NCI-H1105 (cell line): ENCODE measurements at regions not wholly inside any gene's neighbourhood (a gene's known extent, or its start where the extent isn't known, plus 50 kb on each side); places are given as distances from the start of the nearest gene placed in this dataset.

ENCODE experiments used
- DNase-seq: peaks from one replicate; lab custom pipeline; 2025; lab: John Stamatoyannopoulos, UW

- DNase-seq = no peak
Measured at GRCh38 chr6:14906621-14907020, 339.2 kb upstream of the JARID2 start.

DNA sequence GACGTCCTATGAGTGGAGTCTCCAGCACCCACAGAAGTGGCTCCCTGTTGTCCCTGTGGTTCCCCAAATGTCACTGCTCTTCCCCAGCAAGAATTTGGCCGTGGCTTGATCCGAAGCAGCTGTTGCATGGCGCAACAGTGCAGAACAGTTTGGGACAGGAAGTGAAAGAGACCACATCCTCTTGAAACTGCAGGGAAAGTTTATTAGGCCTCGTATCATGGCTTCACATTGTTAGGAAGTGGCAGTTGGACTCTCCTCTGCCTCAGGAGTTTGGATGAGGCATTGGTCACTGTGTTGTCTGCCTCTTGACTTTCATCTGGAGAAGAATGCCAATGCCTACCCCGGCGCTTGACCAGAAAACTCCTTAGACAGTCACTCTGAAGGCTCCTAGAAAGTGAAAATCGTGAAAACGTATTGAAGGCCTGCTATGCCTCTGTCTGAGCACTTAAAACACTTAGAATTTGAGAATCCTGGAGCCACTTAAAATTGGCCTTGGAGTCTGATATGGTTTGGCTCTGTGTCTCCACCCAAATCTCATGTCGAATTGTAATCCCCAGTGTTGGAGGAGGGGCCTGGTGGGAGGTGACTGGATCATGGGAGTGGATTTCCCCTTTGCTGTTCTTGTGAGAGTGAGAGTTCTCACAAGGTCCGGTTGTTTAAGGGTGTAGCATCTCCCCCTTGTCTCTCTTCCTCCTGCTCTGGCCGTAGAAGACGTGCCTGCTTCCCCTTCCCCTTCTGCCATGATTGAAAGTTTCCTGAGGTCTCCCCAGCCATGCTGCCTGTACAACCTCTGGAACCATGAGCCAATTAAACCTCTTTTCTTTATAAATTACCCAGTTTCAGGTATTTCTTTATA, 334.9 kb upstream of the JARID2 start:
- no peak for DNase-seq

GRCh38 chr6:14912226-14912625, 333.6 kb upstream of the JARID2 start:
- no peak for DNase-seq

- no peak for DNase-seq
Measured at GRCh38 chr6:14912706-14913105, 333.2 kb upstream of the JARID2 start.

DNA sequence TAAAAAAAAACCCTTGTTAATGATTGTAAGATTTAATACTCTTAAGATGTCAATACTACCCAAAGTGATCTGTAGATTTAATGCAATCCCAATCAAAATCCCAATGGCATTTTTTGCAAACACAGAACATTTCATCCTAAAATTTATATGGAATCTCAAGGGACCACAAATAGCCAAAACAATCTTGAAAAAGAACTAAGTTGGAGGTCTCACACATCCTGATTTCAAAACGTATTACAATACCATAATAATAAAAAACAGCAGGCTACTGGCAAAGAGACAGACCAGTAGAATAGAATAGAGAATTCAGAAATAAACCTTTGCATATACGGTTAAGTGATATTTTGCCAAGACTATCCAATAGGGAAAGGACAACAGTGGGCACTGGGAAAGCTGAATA, 331.9 kb upstream of the JARID2 start:
- no peak for DNase-seq

- no peak for DNase-seq
Measured at GRCh38 chr6:14915888-14916832, 329.7 kb upstream of the JARID2 start.

DNA sequence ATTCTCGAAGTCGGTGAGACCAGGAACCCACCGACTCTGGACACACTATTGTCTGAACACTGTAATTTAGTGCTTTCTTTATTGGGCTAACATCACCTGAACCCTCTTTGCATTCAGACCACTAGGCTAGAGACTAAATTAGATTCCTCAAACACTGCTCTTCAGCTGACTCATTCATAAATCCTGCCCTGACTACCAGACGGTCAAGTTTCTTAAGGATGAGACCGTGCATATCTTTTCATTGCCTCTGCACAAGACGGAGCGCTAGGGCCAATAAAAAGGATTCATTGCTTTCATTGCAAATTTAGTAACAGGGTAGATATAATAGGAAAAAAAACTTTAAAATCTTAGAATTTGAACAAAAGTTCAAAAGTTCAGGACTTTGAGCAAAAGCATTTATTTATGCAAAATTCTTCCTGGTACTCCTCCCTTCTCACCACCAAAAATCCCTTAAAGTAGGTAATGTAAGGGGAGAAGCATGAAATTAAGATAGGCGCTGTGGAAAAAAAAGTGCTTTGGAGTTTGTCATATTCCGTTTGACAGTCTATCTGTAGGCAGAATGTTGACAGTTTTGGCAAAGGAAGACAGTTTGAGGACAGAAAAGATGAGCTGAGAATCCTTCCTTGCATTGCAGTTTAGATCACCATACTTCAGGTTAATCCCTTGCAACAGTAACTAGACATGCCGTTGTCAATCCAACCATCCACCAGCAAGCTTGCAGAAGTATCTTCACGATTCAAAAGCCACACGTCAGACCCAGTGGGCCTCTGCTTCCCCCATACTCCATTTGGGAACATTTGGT, 328.6 kb upstream of the JARID2 start:
- no peak for DNase-seq

DNA sequence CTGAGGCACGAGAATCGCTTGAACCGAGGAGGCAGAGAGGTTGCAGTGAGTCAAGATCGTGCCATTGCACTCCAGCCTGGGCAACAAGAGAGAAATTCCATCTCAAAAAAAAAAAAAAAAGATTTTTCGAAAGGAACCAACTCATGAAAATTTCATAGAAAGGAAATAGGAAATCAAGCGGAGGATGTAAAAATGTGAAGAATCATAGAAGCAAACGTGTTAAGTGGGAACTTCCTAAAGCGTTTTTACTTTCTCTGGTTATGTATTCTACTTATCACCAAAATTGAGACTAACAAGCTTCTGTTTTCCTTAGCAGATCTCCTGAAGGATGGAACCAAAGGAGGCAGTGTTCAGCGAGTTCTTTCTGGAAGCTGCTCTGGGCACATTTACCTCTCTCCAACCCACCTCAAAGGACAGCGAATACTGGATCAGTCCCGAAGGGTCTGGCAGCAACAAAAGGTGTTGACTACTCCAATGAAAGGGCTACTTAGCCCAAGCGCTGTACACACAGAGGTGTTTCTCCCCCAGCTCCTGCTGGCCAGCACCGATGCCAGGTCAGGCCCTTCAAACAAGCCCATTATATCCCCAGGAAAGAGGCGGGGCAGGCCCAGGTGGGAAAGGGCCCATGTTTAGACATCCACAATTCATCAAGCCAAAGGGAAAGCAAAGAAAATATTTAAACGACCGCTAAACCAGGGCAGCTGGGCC, 327.5 kb upstream of the JARID2 start:
- DNase-seq = no peak

GRCh38 chr6:14919038-14919670, 326.7 kb upstream of the JARID2 start:
- DNase-seq = no peak

- no peak for DNase-seq
Measured at GRCh38 chr6:14920276-14920675, 325.6 kb upstream of the JARID2 start.

DNA sequence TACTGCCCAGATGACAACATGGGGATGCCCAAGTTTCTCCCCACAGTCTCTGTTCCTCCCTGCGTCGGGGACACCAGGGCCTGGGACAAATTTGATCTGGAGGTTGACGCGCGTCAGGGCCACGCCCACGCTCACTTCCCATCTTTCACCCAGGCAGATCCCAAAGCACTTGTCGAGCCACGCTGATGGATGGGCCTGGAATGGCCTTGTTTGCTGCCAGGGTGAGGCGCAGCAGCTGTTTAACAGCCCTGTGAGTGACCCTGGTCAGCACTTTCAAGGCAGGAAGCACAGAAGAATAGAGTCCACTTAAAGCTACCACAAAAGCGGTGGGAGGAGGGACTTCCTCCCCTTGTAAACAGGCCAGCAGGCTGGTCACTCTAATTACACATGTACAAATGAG, 324.7 kb upstream of the JARID2 start:
- DNase-seq = no peak

GRCh38 chr6:14921878-14922671, 323.8 kb upstream of the JARID2 start:
- no peak for DNase-seq

DNA sequence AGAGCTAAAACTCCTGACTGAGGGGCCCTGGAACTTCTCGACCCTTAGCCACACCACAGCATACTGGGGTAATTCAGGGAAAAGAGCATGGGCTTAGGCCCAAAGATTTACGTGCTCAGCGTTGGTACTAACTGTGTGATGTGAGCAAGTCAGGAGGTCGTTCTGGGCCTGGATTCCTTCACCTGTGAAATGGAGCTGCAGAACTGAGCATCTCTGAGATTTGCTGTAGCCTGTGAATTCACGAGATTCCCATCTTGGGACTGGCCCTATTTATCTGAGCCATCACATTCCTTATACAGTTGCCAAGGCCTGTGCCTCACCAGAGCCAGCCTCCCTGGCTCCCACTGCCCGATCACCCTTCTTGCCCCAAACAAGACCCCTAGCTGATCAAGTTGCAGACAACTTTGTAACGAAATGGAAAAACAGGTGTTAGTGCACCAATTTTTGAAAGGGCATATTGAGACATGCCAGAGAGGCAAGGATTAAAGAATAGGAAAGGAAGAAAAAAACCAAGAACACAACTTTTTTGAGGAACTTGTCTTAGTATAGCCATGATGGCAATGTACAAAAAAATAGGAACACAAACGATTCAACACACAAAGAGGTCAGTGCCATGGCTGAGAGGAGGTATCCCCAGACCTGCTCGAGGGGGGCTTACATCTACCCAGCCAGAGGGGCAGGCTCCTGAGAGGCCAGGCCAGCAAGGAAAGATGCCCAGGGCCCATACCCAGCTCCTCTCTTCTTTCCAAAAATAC, 323.0 kb upstream of the JARID2 start:
- DNase-seq = no peak

DNA sequence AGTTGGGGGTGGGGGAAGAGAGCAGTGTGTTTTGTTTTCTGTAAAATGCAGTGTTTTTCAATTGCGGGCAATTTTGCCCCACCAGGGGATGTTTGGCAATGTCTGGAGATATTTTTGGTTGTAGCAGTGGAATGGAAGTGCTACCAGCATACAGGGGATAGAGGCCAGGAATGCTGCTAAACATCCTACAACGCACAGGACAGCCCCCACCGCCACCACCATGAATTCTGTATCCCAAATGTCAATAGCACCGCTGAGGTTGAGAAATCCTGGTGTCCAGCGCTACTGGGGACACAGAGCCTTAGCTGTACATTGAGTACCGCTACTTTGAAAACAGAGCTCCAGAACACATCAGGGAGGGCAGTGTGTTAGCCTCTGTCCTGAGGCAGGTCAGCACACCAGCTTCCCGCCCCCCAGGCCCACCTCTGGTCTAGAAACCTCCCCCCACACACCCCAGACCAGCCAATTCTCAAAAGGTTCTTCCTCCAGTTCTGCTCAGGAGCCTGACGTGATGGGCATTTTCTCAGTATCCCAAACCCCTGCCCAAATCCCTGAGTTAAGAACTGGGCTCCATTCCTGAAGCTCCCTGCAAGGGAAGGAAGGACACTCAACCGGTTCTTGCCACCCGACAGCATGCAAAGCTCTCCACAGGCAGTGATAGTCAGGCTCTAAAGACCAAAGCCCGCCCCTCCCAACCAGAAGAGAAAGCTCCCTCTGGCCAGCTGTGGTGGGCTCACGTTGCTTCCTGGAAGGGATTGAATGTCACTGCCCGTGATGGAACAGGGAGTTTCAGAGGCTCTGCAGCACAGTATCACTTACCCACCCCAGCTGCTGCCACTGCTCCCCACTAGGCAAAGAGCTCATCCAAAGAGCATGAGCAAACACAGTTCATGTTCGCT, 321.5 kb upstream of the JARID2 start:
- DNase-seq = no peak

GRCh38 chr6:14925025-14925698, 320.7 kb upstream of the JARID2 start:
- no peak for DNase-seq

GRCh38 chr6:14925699-14926026, 320.2 kb upstream of the JARID2 start:
- DNase-seq = no peak

GRCh38 chr6:14927398-14927797, 318.5 kb upstream of the JARID2 start:
- no peak for DNase-seq

GRCh38 chr6:14929291-14929690, 316.6 kb upstream of the JARID2 start:
- DNase-seq = no peak
